ENCODE measurements at regions not wholly inside any gene's neighbourhood (a gene's known extent, or its start where the extent isn't known, plus 50 kb on each side); places are given as distances from the start of the nearest gene placed in this dataset.

DNA sequence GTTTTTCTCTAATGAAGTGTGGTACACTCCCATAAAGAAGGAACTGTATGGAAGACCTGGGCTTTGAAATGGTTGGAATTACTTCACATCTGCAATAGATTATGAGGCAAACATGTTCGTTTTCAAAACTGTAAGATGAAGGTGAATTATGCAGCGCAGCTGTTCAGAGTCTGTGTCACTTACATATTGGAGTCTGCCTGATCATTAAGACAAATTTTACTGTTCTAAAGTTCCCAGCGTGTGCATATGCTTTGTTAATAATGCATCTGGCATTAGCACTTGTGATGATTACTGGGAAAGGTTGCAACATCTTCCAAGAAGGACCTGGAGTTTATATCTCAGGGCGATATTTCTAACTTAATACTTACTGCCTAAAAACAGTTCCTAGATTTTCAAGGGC lies 255.2 kb upstream of the ZC3H12C start:
- no peak for TF ChIP-seq EZH2 (IDR thresholded peaks at IDR 0.05; ENCODE audit: borderline replicate concordance, low read length)
- TF ChIP-seq, protein P1, sequence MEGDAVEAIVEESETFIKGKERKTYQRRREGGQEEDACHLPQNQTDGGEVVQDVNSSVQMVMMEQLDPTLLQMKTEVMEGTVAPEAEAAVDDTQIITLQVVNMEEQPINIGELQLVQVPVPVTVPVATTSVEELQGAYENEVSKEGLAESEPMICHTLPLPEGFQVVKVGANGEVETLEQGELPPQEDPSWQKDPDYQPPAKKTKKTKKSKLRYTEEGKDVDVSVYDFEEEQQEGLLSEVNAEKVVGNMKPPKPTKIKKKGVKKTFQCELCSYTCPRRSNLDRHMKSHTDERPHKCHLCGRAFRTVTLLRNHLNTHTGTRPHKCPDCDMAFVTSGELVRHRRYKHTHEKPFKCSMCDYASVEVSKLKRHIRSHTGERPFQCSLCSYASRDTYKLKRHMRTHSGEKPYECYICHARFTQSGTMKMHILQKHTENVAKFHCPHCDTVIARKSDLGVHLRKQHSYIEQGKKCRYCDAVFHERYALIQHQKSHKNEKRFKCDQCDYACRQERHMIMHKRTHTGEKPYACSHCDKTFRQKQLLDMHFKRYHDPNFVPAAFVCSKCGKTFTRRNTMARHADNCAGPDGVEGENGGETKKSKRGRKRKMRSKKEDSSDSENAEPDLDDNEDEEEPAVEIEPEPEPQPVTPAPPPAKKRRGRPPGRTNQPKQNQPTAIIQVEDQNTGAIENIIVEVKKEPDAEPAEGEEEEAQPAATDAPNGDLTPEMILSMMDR (conservative IDR thresholded peaks at IDR 0.05 in 1 of 2, IDR thresholded peaks at IDR 0.05 in 1 of 2; ENCODE audit: extremely low read depth in 1 of 2, insufficient read depth in 1 of 2, low read depth in 1 of 2, low read length in 2 of 2): no peak
